WTC11 (cell line): ENCODE measurements at regions not wholly inside any gene's neighbourhood (a gene's known extent, or its start where the extent isn't known, plus 50 kb on each side); places are given as distances from the start of the nearest gene placed in this dataset.

Experiments
- ATAC-seq: fragments of 200-7000 bp; cut with Tn5 transposase; 2 replicates; pipeline ENCODE4 v1.10.0; 2021; ENCODE audit warnings: mild to moderate bottlenecking, moderate library complexity
- CTCF ChIA-PET: fragments of 300-600 bp; sonication (Branson Sonifier 250); formaldehyde crosslinking; loops from one replicate; lab custom pipeline; 2021; ENCODE audit warnings: antibody characterized with exemption; lab: Charles Lee
- POLR2A ChIA-PET: fragments of 350-600 bp; sonication (Branson Sonifier 250); formaldehyde crosslinking; loops from one replicate; lab custom pipeline; 2021; ENCODE audit warnings: antibody characterized with exemption; lab: Charles Lee
- DNase-seq: peaks from one replicate; pipeline ENCODE4 v3.0.0; 2021; ENCODE audit warnings: low spot score
- H3K27ac Mint-ChIP-seq: 2 replicates; pipeline ENCODE4 v1.8.0; 2021; ENCODE audit warnings: mixed read lengths
- H3K27me3 Mint-ChIP-seq: 2 replicates; pipeline ENCODE4 v1.8.0; 2021; ENCODE audit warnings: low read depth, mild to moderate bottlenecking, moderate library complexity, mixed read lengths
- H3K36me3 Mint-ChIP-seq: 2 replicates; pipeline ENCODE4 v1.8.0; 2021; ENCODE audit warnings: mixed read lengths
- H3K4me1 Mint-ChIP-seq: 2 replicates; pipeline ENCODE4 v1.8.0; 2022; ENCODE audit warnings: mixed read lengths
- H3K4me3 Mint-ChIP-seq: 2 replicates; pipeline ENCODE4 v1.8.0; 2021; ENCODE audit warnings: mild to moderate bottlenecking, moderate library complexity, mixed read lengths
- H3K9me3 Mint-ChIP-seq: 2 replicates; pipeline ENCODE4 v1.8.0; 2021; ENCODE audit warnings: mixed read lengths
- ATF1 ChIP-seq: sonication (generic); formaldehyde crosslinking; IDR thresholded peaks from 2 replicates; pipeline ENCODE4 v1.8.1; 2023; ENCODE audit warnings: mild to moderate bottlenecking, moderate library complexity, missing genetic modification reagents
- ATF2 ChIP-seq: sonication (generic); formaldehyde crosslinking; IDR thresholded peaks from 2 replicates; pipeline ENCODE4 v1.8.1; 2022; ENCODE audit warnings: low read depth, missing genetic modification reagents, borderline replicate concordance
- CBFB ChIP-seq: sonication (generic); formaldehyde crosslinking; IDR thresholded peaks from 2 replicates; pipeline ENCODE4 v1.8.1; 2022; ENCODE audit warnings: mild to moderate bottlenecking, low read depth, missing genetic modification reagents
- CTCF ChIP-seq: fragments of 200-600 bp; IDR thresholded peaks from 2 replicates; pipeline ENCODE4 v1.8.0; 2022; ENCODE audit warnings: antibody characterized with exemption
- ELF4 ChIP-seq: sonication (generic); formaldehyde crosslinking; IDR thresholded peaks from 2 replicates; pipeline ENCODE4 v1.8.1; 2022; ENCODE audit warnings: low read depth, mild to moderate bottlenecking, moderate library complexity, missing genetic modification reagents
- FOXP1 ChIP-seq: sonication (generic); formaldehyde crosslinking; IDR thresholded peaks from 2 replicates; pipeline ENCODE4 v1.8.0; 2022; ENCODE audit warnings: missing genetic modification reagents, mild to moderate bottlenecking, moderate library complexity, borderline replicate concordance
- GABPB1 ChIP-seq: sonication (generic); formaldehyde crosslinking; IDR thresholded peaks from 2 replicates; pipeline ENCODE4 v1.8.1; 2023; ENCODE audit warnings: mild to moderate bottlenecking, missing genetic modification reagents
- HMGA2 ChIP-seq: fragments of 250-450 bp; sonication (Bioruptor Pico); IDR thresholded peaks from 2 replicates; pipeline ENCODE4 v1.4.0; 2021; ENCODE audit warnings: mild to moderate bottlenecking, moderate library complexity
- IRF2 ChIP-seq: sonication (generic); formaldehyde crosslinking; IDR thresholded peaks from 2 replicates; pipeline ENCODE4 v1.8.0; 2022; ENCODE audit warnings: low read depth, missing genetic modification reagents, borderline replicate concordance
- JAZF1 ChIP-seq: fragments of 250-450 bp; sonication (Bioruptor Pico); IDR thresholded peaks from 2 replicates; pipeline ENCODE4 v1.9.0; 2021; ENCODE audit warnings: moderate library complexity, mild to moderate bottlenecking, inconsistent platforms
- JUN ChIP-seq: sonication (generic); formaldehyde crosslinking; IDR thresholded peaks from 2 replicates; pipeline ENCODE4 v1.8.0; 2023; ENCODE audit warnings: mild to moderate bottlenecking, missing genetic modification reagents
- NFATC4 ChIP-seq: fragments of 250-450 bp; sonication (Bioruptor Pico); IDR thresholded peaks from 2 replicates; pipeline ENCODE4 v1.9.0; 2021; ENCODE audit warnings: mild to moderate bottlenecking
- NFYB ChIP-seq: sonication (generic); formaldehyde crosslinking; conservative IDR thresholded peaks from 2 replicates; pipeline ENCODE4 v1.8.0; 2022; ENCODE audit warnings: low read depth, missing genetic modification reagents
- NR1H2 ChIP-seq: sonication (generic); formaldehyde crosslinking; IDR thresholded peaks from 2 replicates; pipeline ENCODE4 v1.9.0; 2021; ENCODE audit warnings: mild to moderate bottlenecking, moderate library complexity, missing genetic modification reagents
- SOX15 ChIP-seq: fragments of 250-450 bp; sonication (Bioruptor Pico); IDR thresholded peaks from 2 replicates; pipeline ENCODE4 v1.9.0; 2021; ENCODE audit warnings: mild to moderate bottlenecking
- ZBTB21 ChIP-seq: sonication (generic); formaldehyde crosslinking; IDR thresholded peaks from 2 replicates; pipeline ENCODE4 v1.8.1; 2023; ENCODE audit warnings: mild to moderate bottlenecking, missing genetic modification reagents, borderline replicate concordance
- ZBTB43 ChIP-seq: sonication (generic); formaldehyde crosslinking; IDR thresholded peaks from 2 replicates; pipeline ENCODE4 v1.8.1; 2023; ENCODE audit warnings: mild to moderate bottlenecking, missing genetic modification reagents
- ZNF121 ChIP-seq: sonication (generic); formaldehyde crosslinking; IDR thresholded peaks from 2 replicates; pipeline ENCODE4 v1.8.0; 2023; ENCODE audit warnings: missing genetic modification reagents
- ZNF138 ChIP-seq: sonication (generic); formaldehyde crosslinking; conservative IDR thresholded peaks from 2 replicates; pipeline ENCODE4 v1.8.1; 2022; ENCODE audit warnings: mild to moderate bottlenecking, moderate library complexity, missing genetic modification reagents
- ZNF219 ChIP-seq: sonication (generic); formaldehyde crosslinking; IDR thresholded peaks from 2 replicates; pipeline ENCODE4 v1.8.0; 2023; ENCODE audit warnings: missing genetic modification reagents, mild to moderate bottlenecking, borderline replicate concordance
- ZNF396 ChIP-seq: fragments of 250-450 bp; sonication (Bioruptor Pico); IDR thresholded peaks from 2 replicates; pipeline ENCODE4 v1.8.0; 2021; ENCODE audit warnings: mild to moderate bottlenecking, moderate library complexity, borderline replicate concordance
- ZNF423 ChIP-seq: fragments of 250-450 bp; sonication (Bioruptor Pico); IDR thresholded peaks from 2 replicates; pipeline ENCODE4 v2.1.2; 2022; ENCODE audit warnings: mild to moderate bottlenecking, moderate library complexity

- ChIA-PET CTCF (interaction anchor here (0.8 kb wide), 1 partner anchor 106 kb away, joined by 3 read pairs; no protein-coding TSS in a partner anchor), POLR2A (no interaction called here)
- Mint-ChIP-seq H3K36me3 (no peaks in the 10 kb centered on the region), H3K27me3 (no peaks in the 10 kb centered on the region; the same call in none of the 2 replicates), H3K27ac (no peak overlapping the region), H3K9me3 (no peaks in the 10 kb centered on the region), H3K4me3 (no peak overlapping the region), H3K4me1 (peaks cover 5% of the 10 kb centered on the region; the same call in 1 of the 2 replicates)
- DNase-seq (no peak), ATAC-seq (no peak)
- TF ChIP-seq ZNF423 (CRISPR knock-in tag), result no peak
Observed at GRCh38 chrX:8927066-8927635, 106.8 kb downstream of the FAM9B start.

GRCh38 chrX:8921615-8922014 lies 112.3 kb downstream of the FAM9B start:
- Mint-ChIP-seq H3K9me3 (no peaks in the 10 kb centered on the region), H3K27me3 (no peaks in the 10 kb centered on the region; the same call in none of the 2 replicates), H3K36me3 (no peaks in the 10 kb centered on the region), H3K27ac (no peak overlapping the region)
- POLR2A ChIA-PET, result no interaction called here
- CTCF ChIA-PET, result no interaction called here
- DNase-seq, result no peak
- TF ChIP-seq SOX15 (CRISPR knock-in tag), result no peak
- TF ChIP-seq JUN, result no peak
- TF ChIP-seq ZBTB43 (CRISPR knock-in tag), result no peak
- no peak for TF ChIP-seq JAZF1 (CRISPR knock-in tag)
- TF ChIP-seq, all 79 proteins: peak for 0
- Mint-ChIP-seq H3K4me1 (no peaks in the 10 kb centered on the region), H3K4me3 (no peak overlapping the region)
- no peak for ATAC-seq

GRCh38 chrX:8919801-8920200 lies 114.1 kb downstream of the FAM9B start:
- no peaks in the 10 kb centered on the region for H3K27me3 Mint-ChIP-seq
- no peaks in the 10 kb centered on the region for H3K9me3 Mint-ChIP-seq
- H3K27ac Mint-ChIP-seq, result no peak overlapping the region
- ChIA-PET CTCF (no interaction called here), POLR2A (no interaction called here)
- no peaks in the 10 kb centered on the region for H3K36me3 Mint-ChIP-seq
- DNase-seq (no peak), ATAC-seq (no peak)
- no peak for TF ChIP-seq NFYB (CRISPR knock-in tag)
- TF ChIP-seq GABPB1 (CRISPR knock-in tag), result no peak
- no peak for TF ChIP-seq CBFB
- no peak for TF ChIP-seq CTCF
- TF ChIP-seq ZNF138 (CRISPR knock-in tag), result no peak
- no peak for TF ChIP-seq NR1H2 (CRISPR knock-in tag)
- no peak for TF ChIP-seq IRF2 (CRISPR knock-in tag)
- H3K4me3 Mint-ChIP-seq, result no peak overlapping the region
- H3K4me1 Mint-ChIP-seq, result no peaks in the 10 kb centered on the region

GRCh38 chrX:8916697-8917096 lies 115.5 kb upstream of the FAM9A start:
- no peak overlapping the region for H3K27ac Mint-ChIP-seq
- no peak for TF ChIP-seq ZNF396 (CRISPR knock-in tag)
- no peak for TF ChIP-seq ELF4
- no peak for TF ChIP-seq NFATC4 (CRISPR knock-in tag)
- TF ChIP-seq ATF1 (CRISPR knock-in tag), result no peak
- TF ChIP-seq ZNF121 (CRISPR knock-in tag), result no peak
- no peak for TF ChIP-seq ZNF219 (CRISPR knock-in tag)
- no peak for TF ChIP-seq CTCF
- TF ChIP-seq ZBTB21, result no peak
- no peak for TF ChIP-seq HMGA2 (CRISPR knock-in tag)
- TF ChIP-seq FOXP1 (CRISPR knock-in tag), result no peak
- no peak for TF ChIP-seq ATF2 (CRISPR knock-in tag)

More at GRCh38 chrX:8916697-8917096, 115.5 kb upstream of the FAM9A start:
- Mint-ChIP-seq H3K4me1 (no peaks in the 10 kb centered on the region), H3K9me3 (no peaks in the 10 kb centered on the region), H3K27me3 (peaks cover 8% of the 10 kb centered on the region; the same call in 1 of the 2 replicates), H3K36me3 (no peaks in the 10 kb centered on the region), H3K4me3 (no peak overlapping the region)
- ATAC-seq (no peak), DNase-seq (no peak)
- ChIA-PET POLR2A (no interaction called here), CTCF (no interaction called here)
